Keratinocyte (primary cell): ENCODE measurements at regions not wholly inside any gene's neighbourhood (a gene's known extent, or its start where the extent isn't known, plus 50 kb on each side); places are given as distances from the start of the nearest gene placed in this dataset.

Source experiments
- CTCF ChIP-seq, 3 experiments: IDR thresholded peaks in 1 of 3; conservative IDR thresholded peaks in 1 of 3; optimal IDR thresholded peaks in 1 of 3; 2 replicates in 2 of 3; 3 replicates in 1 of 3; pipeline versions ENCODE3 to v1.5.1; 2011; ENCODE audit warnings: low read length in 3 of 3, mild to moderate bottlenecking in 3 of 3, moderate library complexity in 2 of 3, control low read depth in 1 of 3, inconsistent platforms in 1 of 3; ENCODE audit not compliant: insufficient read depth in 2 of 3; ENCODE audit errors: extremely low read depth in 1 of 3
- EZH2 ChIP-seq: IDR thresholded peaks from one replicate; pipeline ENCODE4 v1.6.1; 2012; ENCODE audit warnings: inconsistent platforms, mild to moderate bottlenecking, low read length, moderate library complexity

DNA sequence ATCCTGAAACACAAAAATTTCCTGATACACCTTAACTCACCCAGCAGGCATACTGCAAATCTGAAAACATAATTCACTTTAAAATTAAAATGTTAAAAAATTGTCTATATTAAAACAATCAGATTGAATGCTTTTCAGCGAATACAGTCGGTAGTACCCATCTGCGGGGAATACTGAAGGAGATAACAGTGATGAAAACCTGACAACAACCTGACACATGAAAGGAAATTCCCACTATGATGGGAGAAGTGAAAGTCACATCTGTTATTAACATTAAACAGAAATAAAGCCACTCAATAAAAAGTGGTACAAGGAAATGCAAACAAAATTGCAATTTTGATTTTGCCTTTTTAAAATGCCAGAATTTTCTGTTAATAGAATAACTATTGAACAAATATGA lies 448.0 kb upstream of the SEMA3A start:
- TF ChIP-seq CTCF (optimal IDR thresholded peaks at IDR 0.05 in 1 of 3, IDR thresholded peaks at IDR 0.05 in 1 of 3, conservative IDR thresholded peaks at IDR 0.05 in 1 of 3; ENCODE audit: extremely low read depth in 1 of 3, insufficient read depth in 2 of 3, low read length in 3 of 3) (no peak), EZH2 (no peak)
